Lung (tissue), 11 donors: ENCODE measurements at regions not wholly inside any gene's neighbourhood (a gene's known extent, or its start where the extent isn't known, plus 50 kb on each side); places are given as distances from the start of the nearest gene placed in this dataset.

ENCODE experiments used
- ATAC-seq: fragments of 200-7000 bp; cut with Tn5 transposase; one replicate; pipeline ENCODE4 v1.9.1; 2020; ENCODE audit warnings: moderate number of reproducible peaks; ENCODE audit not compliant: insufficient read depth, low FRiP score
- DNase-seq, 3 donors: peaks; one replicate each; pipeline ENCODE4 v3.0.0-alpha.2; 2013 to 2017
- H3K27ac ChIP-seq, 2 donors: one replicate each; pipeline ENCODE4 v1.5.1; 2013; ENCODE audit warnings: mild to moderate bottlenecking in 2 of 2, moderate library complexity in 2 of 2, control low read depth in 1 of 2, inconsistent platforms in 1 of 2, low read depth in 1 of 2, low read length in 1 of 2
- H3K27me3 ChIP-seq, 3 donors: one replicate each; pipeline ENCODE4 v1.5.1; 2013; ENCODE audit warnings: low read length in 2 of 3; ENCODE audit not compliant: control insufficient read depth in 3 of 3, insufficient read depth in 3 of 3
- H3K36me3 ChIP-seq, 4 donors: one replicate each; pipeline ENCODE4 v1.5.1; 2013; ENCODE audit warnings: low read length in 4 of 4, mild to moderate bottlenecking in 1 of 4, moderate library complexity in 1 of 4; ENCODE audit not compliant: control insufficient read depth in 4 of 4, insufficient read depth in 4 of 4
- H3K4me1 ChIP-seq, 5 donors: one replicate each; pipeline ENCODE4 v1.5.1; 2013; ENCODE audit warnings: low read length in 5 of 5, mild to moderate bottlenecking in 2 of 5, moderate library complexity in 1 of 5; ENCODE audit not compliant: control insufficient read depth in 5 of 5, insufficient read depth in 5 of 5
- H3K4me3 ChIP-seq: one replicate; pipeline ENCODE4 v1.5.1; 2013; ENCODE audit warnings: mild to moderate bottlenecking, control low read depth, moderate library complexity
- H3K9ac ChIP-seq, 2 donors: one replicate each; pipeline ENCODE4 v1.5.1; 2013; ENCODE audit warnings: low read length in 2 of 2, control low read depth in 1 of 2; ENCODE audit not compliant: insufficient read depth in 1 of 2
- H3K9me3 ChIP-seq, 4 donors: one replicate each; pipeline ENCODE4 v1.5.1; 2013; ENCODE audit warnings: low read length in 3 of 4, mild to moderate bottlenecking in 1 of 4, moderate library complexity in 1 of 4; ENCODE audit not compliant: control insufficient read depth in 4 of 4, insufficient read depth in 3 of 4
- WGBS, 2 donors: extraction: QIAGEN DNeasy Blood & Tissue Kit; methylation state at CpG; one replicate each; pipeline ENCODE4 v1.1.7; 2013; 5-methylcytosine and 5-hydroxymethylcytosine counted together
- TF ChIP-seq, protein P1 (sequence below): IDR thresholded peaks from 2 replicates; pipeline ENCODE4 v1.5.1; 2012; ENCODE audit warnings: mild to moderate bottlenecking; ENCODE audit errors: control extremely low read depth, extremely low read depth
- donor health status: control.
- donor health status: control.
- donor health status: Bipolar disorder and iron deficiency.
- donor health status: healthy.
- donor health status: DM: yes; HTN: yes; CAD: no.

DNA sequence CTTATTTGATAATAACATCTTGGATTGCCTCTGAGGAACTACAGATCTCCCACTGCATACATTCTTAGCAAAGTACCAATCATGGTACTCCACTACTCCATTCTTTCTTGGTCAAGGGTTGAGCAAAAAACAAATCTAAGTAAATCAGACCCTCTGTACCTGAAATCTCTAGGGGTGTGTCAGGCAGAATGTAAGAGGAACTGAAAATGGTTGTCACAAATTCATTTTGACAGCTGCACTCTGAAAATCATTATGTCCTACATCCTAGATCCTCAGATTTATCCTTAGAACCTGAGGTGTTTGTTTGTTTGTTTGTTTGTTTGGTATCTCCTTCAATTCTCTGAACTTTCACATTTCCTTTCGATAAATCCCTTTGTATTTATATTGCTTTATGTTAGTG, 433.2 kb upstream of the BTBD3 start:
- TF ChIP-seq, protein P1, sequence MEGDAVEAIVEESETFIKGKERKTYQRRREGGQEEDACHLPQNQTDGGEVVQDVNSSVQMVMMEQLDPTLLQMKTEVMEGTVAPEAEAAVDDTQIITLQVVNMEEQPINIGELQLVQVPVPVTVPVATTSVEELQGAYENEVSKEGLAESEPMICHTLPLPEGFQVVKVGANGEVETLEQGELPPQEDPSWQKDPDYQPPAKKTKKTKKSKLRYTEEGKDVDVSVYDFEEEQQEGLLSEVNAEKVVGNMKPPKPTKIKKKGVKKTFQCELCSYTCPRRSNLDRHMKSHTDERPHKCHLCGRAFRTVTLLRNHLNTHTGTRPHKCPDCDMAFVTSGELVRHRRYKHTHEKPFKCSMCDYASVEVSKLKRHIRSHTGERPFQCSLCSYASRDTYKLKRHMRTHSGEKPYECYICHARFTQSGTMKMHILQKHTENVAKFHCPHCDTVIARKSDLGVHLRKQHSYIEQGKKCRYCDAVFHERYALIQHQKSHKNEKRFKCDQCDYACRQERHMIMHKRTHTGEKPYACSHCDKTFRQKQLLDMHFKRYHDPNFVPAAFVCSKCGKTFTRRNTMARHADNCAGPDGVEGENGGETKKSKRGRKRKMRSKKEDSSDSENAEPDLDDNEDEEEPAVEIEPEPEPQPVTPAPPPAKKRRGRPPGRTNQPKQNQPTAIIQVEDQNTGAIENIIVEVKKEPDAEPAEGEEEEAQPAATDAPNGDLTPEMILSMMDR: no peak
- 93 to 97% methylated on average over 1 of the region's 1 CpG for WGBS, 2 donors
- no peaks in the 10 kb centered on the region for H3K9me3 ChIP-seq
- no peak for ATAC-seq
- no peaks in the 10 kb centered on the region for H3K27me3 ChIP-seq
- H3K27ac ChIP-seq: no peak overlapping the region
- no peak overlapping the region for H3K4me3 ChIP-seq
- no peaks in the 10 kb centered on the region for H3K4me1 ChIP-seq
- H3K9ac ChIP-seq: no peak overlapping the region
- no peaks in the 10 kb centered on the region for H3K36me3 ChIP-seq
- no peak for DNase-seq

DNA sequence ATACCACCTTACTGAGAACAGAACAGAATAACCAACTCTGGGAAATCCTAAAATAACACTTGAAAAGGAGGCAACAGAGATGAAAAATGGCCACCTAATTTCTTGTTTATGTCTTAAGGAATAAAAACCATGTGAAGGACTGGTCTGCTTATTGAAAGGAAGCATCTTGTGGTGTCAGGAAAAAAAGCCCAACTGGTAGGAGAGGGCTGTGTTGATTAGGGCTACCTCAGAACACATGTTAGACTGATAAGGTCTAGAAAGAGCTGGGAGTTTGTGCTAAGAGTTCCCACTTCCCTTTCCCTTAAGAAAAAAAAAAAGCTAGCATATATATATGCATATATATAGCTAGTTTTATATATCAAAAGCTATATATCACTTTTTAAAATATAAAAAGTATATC, 425.3 kb upstream of the BTBD3 start:
- TF ChIP-seq, protein P1: no peak
- no peaks in the 10 kb centered on the region for H3K4me1 ChIP-seq
- H3K36me3 ChIP-seq: no peaks in the 10 kb centered on the region
- no peak overlapping the region for H3K4me3 ChIP-seq
- DNase-seq (no peak), ATAC-seq (no peak)
- H3K27ac ChIP-seq: no peak overlapping the region
- peaks cover 0 to 2% (median 0%) of the 10 kb centered on the region in 4 donors for H3K9me3 ChIP-seq
- H3K27me3 ChIP-seq: no peaks in the 10 kb centered on the region
- no peak overlapping the region for H3K9ac ChIP-seq

DNA sequence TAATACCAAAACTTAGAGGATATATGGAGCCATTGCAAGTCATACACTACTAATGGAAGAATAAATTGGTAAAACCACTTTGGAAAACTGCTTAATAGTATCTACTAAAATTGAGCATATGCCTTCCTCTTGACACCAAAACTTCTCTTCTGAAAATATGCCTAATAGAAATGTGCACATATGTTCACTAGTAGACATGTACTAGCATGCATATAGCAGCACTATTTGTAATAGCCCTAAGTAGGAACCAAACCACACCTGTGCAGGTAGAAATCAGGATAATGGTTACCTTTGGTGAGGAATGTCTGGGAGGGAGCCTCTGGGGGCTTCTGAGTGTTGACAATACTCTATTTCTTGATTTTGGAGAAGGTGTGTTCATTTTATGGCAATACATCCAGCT, 424.8 kb upstream of the BTBD3 start:
- DNase-seq (no peak), ATAC-seq (no peak)
- H3K4me1 ChIP-seq: no peaks in the 10 kb centered on the region
- no peak overlapping the region for H3K4me3 ChIP-seq
- TF ChIP-seq, protein P1: no peak
- no peak overlapping the region for H3K27ac ChIP-seq
- no peaks in the 10 kb centered on the region for H3K36me3 ChIP-seq
- no peak overlapping the region for H3K9ac ChIP-seq
- H3K27me3 ChIP-seq: no peaks in the 10 kb centered on the region
- H3K9me3 ChIP-seq: peaks cover 0 to 2% (median 0%) of the 10 kb centered on the region in 4 donors

DNA sequence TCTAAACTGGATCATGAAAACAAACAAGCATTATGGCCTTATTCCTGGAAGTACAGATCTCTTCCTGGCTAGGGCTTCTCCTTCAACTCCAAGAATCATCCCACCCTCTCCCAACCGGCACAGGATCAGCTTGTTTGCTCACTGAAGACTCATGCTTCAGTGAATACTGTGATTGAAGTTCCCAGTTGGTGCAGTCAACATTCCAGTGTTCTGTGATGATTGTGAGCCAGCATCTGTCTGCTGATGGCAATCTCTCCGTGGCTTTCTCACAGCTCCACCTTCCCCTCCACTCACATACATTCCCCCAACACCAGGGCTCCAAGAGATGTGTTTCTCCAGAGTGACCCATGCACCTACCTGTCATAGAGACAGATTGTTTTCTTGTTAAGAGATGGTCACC, 421.3 kb upstream of the BTBD3 start:
- ATAC-seq: no peak
- Histone ChIP-seq H3K9me3 (peaks cover 0 to 2% (median 0%) of the 10 kb centered on the region in 4 donors), H3K36me3 (no peaks in the 10 kb centered on the region), H3K27ac (peak overlapping the region in 1 of 2 donors; percentile 31), H3K4me3 (no peak overlapping the region), H3K27me3 (no peaks in the 10 kb centered on the region), H3K9ac (no peak overlapping the region), H3K4me1 (no peaks in the 10 kb centered on the region)
- 41 to 59% methylated on average over 2 of the region's 2 CpGs for WGBS, 2 donors
- DNase-seq: no peak
- TF ChIP-seq, protein P1: no peak
